ENCODE measurements at regions not wholly inside any gene's neighbourhood (a gene's known extent, or its start where the extent isn't known, plus 50 kb on each side); places are given as distances from the start of the nearest gene placed in this dataset.

- H3K4me3 ChIP-seq (replicated peaks; ENCODE audit: low read depth, low read length): no peak overlapping the region
- no peak for DNase-seq (ENCODE audit: low read depth)
- no peak for TF ChIP-seq CTCF (IDR thresholded peaks at IDR 0.05; ENCODE audit: low read length, missing control alignments)
Measured at GRCh38 chrX:97984641-97985040, 1100.9 kb downstream of the RPA4 start.

- DNase-seq (ENCODE audit: low read depth): no peak
- no peak for TF ChIP-seq CTCF (IDR thresholded peaks at IDR 0.05; ENCODE audit: low read length, missing control alignments)
- H3K4me3 ChIP-seq (replicated peaks; ENCODE audit: low read depth, low read length): no peak overlapping the region
Measured at GRCh38 chrX:97985096-97985495, 1101.4 kb downstream of the RPA4 start.

GRCh38 chrX:97987979-97988378, 1104.3 kb downstream of the RPA4 start:
- TF ChIP-seq CTCF (IDR thresholded peaks at IDR 0.05; ENCODE audit: low read length, missing control alignments): no peak
- no peak overlapping the region for H3K4me3 ChIP-seq (replicated peaks; ENCODE audit: low read depth, low read length)
- DNase-seq (ENCODE audit: low read depth): no peak

- DNase-seq (ENCODE audit: low read depth): no peak
- no peak for TF ChIP-seq CTCF (IDR thresholded peaks at IDR 0.05; ENCODE audit: low read length, missing control alignments)
- no peak overlapping the region for H3K4me3 ChIP-seq (replicated peaks; ENCODE audit: low read depth, low read length)
Measured at GRCh38 chrX:97995834-97996233, 1112.1 kb downstream of the RPA4 start.

- no peak for TF ChIP-seq CTCF (IDR thresholded peaks at IDR 0.05; ENCODE audit: low read length, missing control alignments)
- no peak overlapping the region for H3K4me3 ChIP-seq (replicated peaks; ENCODE audit: low read depth, low read length)
Measured at GRCh38 chrX:98028691-98029090, 1145.0 kb downstream of the RPA4 start.

GRCh38 chrX:98029861-98030260, 1146.2 kb downstream of the RPA4 start:
- no peak for TF ChIP-seq CTCF (IDR thresholded peaks at IDR 0.05; ENCODE audit: low read length, missing control alignments)
- H3K4me3 ChIP-seq (replicated peaks; ENCODE audit: low read depth, low read length): no peak overlapping the region
- no peak for DNase-seq (ENCODE audit: low read depth)

More at GRCh38 chrX:98028691-98029090, 1145.0 kb downstream of the RPA4 start:
- DNase-seq (ENCODE audit: low read depth): no peak

- no peak for DNase-seq (ENCODE audit: low read depth)
- no peak for TF ChIP-seq CTCF (IDR thresholded peaks at IDR 0.05; ENCODE audit: low read length, missing control alignments)
- no peak overlapping the region for H3K4me3 ChIP-seq (replicated peaks; ENCODE audit: low read depth, low read length)
Measured at GRCh38 chrX:98057176-98057575, 1173.5 kb downstream of the RPA4 start.

Data from fibroblast of pulmonary artery (primary cell).